IMR-90 (cell line): ENCODE measurements at regions not wholly inside any gene's neighbourhood (a gene's known extent, or its start where the extent isn't known, plus 50 kb on each side); places are given as distances from the start of the nearest gene placed in this dataset.

Source experiments
- BHLHE40 ChIP-seq: fragments of 150-350 bp; IDR thresholded peaks from 2 replicates; pipeline ENCODE4 v1.6.1; 2016; ENCODE audit warnings: mild to moderate bottlenecking, low read depth, low read length
- CEBPB ChIP-seq: IDR thresholded peaks from 2 replicates; pipeline ENCODE4 v1.6.1; 2012; ENCODE audit warnings: low read depth, low read length, improper control_type of control experiment
- CHD1 ChIP-seq: IDR thresholded peaks from 2 replicates; pipeline ENCODE4 v1.6.1; 2012; ENCODE audit warnings: low read depth, low read length, improper control_type of control experiment
- FOS ChIP-seq: fragments of 150-350 bp; IDR thresholded peaks from 2 replicates; pipeline ENCODE4 v1.6.1; 2016; ENCODE audit warnings: low read depth, low read length
- MAZ ChIP-seq: IDR thresholded peaks from 2 replicates; pipeline ENCODE4 v1.6.1; 2012; ENCODE audit warnings: low read depth, mild to moderate bottlenecking, low read length, improper control_type of control experiment, moderate library complexity, borderline replicate concordance
- MXI1 ChIP-seq: IDR thresholded peaks from 2 replicates; pipeline ENCODE4 v1.6.1; 2012; ENCODE audit warnings: low read depth, mild to moderate bottlenecking, low read length, moderate library complexity, borderline replicate concordance
- NFE2L2 ChIP-seq: fragments of 150-350 bp; IDR thresholded peaks from 2 replicates; pipeline ENCODE4 v1.6.1; 2016; ENCODE audit warnings: low read depth, mild to moderate bottlenecking, low read length
- POLR2A ChIP-seq: IDR thresholded peaks from 2 replicates; pipeline ENCODE4 v1.6.1; 2012; ENCODE audit warnings: mild to moderate bottlenecking, low read depth, low read length
- RAD21 ChIP-seq: IDR thresholded peaks from 2 replicates; pipeline ENCODE4 v1.6.1; 2012; ENCODE audit warnings: low read length, improper control_type of control experiment
- RCOR1 ChIP-seq: IDR thresholded peaks from 2 replicates; pipeline ENCODE4 v1.6.1; 2012; ENCODE audit warnings: mild to moderate bottlenecking, low read length, improper control_type of control experiment; ENCODE audit not compliant: insufficient replicate concordance
- RFX5 ChIP-seq: IDR thresholded peaks from 2 replicates; pipeline ENCODE4 v1.8.0; 2012; ENCODE audit warnings: low read depth, mild to moderate bottlenecking, low read length, moderate library complexity
- SMC3 ChIP-seq: fragments of 150-350 bp; IDR thresholded peaks from 2 replicates; pipeline ENCODE4 v1.6.1; 2016; ENCODE audit warnings: low read depth, mild to moderate bottlenecking, antibody characterized with exemption, low read length, moderate library complexity
- TF ChIP-seq, protein P1 (sequence below): conservative IDR thresholded peaks from 2 replicates; pipeline ENCODE4 v1.5.1; 2012; ENCODE audit warnings: mild to moderate bottlenecking, low read depth, low read length, improper control_type of control experiment
- TF ChIP-seq, protein P2 (sequence below): fragments of 150-350 bp; IDR thresholded peaks from 2 replicates; pipeline ENCODE4 v1.6.1; 2017; ENCODE audit warnings: mild to moderate bottlenecking, antibody characterized with exemption, low read length, low read depth

DNA sequence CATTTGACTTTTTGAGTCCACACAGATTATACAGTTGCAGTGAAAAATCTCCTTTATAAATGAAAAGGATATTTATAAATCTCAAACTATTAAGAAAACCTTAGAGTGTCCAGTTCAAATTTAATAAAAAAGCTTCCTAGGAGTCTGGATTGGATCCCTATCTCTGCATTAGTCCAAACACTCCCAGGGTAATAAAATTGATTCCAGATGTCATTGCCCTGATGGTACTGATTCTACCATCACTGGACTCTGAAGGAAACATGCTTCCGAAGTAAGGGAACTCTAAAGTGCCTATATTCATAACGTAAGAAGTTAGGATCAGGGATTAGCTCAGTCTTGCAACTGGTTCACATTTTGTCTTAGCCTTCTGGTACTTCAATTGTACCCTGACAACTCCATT, 1325.1 kb upstream of the MAP3K7 start:
- TF ChIP-seq CEBPB (no peak), POLR2A (no peak), FOS (no peak), BHLHE40 (no peak), CHD1 (no peak), RCOR1 (no peak), RAD21 (no peak), MAZ (no peak), MXI1 (no peak), NFE2L2 (no peak), SMC3 (no peak), RFX5 (no peak)
- TF ChIP-seq, protein P1, sequence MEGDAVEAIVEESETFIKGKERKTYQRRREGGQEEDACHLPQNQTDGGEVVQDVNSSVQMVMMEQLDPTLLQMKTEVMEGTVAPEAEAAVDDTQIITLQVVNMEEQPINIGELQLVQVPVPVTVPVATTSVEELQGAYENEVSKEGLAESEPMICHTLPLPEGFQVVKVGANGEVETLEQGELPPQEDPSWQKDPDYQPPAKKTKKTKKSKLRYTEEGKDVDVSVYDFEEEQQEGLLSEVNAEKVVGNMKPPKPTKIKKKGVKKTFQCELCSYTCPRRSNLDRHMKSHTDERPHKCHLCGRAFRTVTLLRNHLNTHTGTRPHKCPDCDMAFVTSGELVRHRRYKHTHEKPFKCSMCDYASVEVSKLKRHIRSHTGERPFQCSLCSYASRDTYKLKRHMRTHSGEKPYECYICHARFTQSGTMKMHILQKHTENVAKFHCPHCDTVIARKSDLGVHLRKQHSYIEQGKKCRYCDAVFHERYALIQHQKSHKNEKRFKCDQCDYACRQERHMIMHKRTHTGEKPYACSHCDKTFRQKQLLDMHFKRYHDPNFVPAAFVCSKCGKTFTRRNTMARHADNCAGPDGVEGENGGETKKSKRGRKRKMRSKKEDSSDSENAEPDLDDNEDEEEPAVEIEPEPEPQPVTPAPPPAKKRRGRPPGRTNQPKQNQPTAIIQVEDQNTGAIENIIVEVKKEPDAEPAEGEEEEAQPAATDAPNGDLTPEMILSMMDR: no peak
- TF ChIP-seq, protein P2, sequence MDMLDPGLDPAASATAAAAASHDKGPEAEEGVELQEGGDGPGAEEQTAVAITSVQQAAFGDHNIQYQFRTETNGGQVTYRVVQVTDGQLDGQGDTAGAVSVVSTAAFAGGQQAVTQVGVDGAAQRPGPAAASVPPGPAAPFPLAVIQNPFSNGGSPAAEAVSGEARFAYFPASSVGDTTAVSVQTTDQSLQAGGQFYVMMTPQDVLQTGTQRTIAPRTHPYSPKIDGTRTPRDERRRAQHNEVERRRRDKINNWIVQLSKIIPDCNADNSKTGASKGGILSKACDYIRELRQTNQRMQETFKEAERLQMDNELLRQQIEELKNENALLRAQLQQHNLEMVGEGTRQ: no peak
